ENCODE measurements at regions not wholly inside any gene's neighbourhood (a gene's known extent, or its start where the extent isn't known, plus 50 kb on each side); places are given as distances from the start of the nearest gene placed in this dataset.

GRCh38 chr5:3359642-3360041 lies 236.0 kb upstream of the IRX1 start:
- no peak for DNase-seq

GRCh38 chr5:3357291-3357690 lies 238.3 kb upstream of the IRX1 start:
- no peak for DNase-seq

GRCh38 chr5:3356016-3356415 lies 239.6 kb upstream of the IRX1 start:
- no peak for DNase-seq

- no peak for DNase-seq
Measured at GRCh38 chr5:3355126-3355525, 240.5 kb upstream of the IRX1 start.

GRCh38 chr5:3354606-3355005 lies 241.0 kb upstream of the IRX1 start:
- no peak for DNase-seq

GRCh38 chr5:3353561-3353960 lies 242.1 kb upstream of the IRX1 start:
- no peak for DNase-seq

GRCh38 chr5:3352711-3353110 lies 242.9 kb upstream of the IRX1 start:
- DNase-seq, result no peak

GRCh38 chr5:3351581-3352442 lies 243.8 kb upstream of the IRX1 start:
- DNase-seq, result no peak

- no peak for DNase-seq
Measured at GRCh38 chr5:3350781-3351180, 244.9 kb upstream of the IRX1 start.

GRCh38 chr5:3349704-3350565 lies 245.7 kb upstream of the IRX1 start:
- DNase-seq, result no peak

- no peak for DNase-seq
Measured at GRCh38 chr5:3348576-3349535, 246.8 kb upstream of the IRX1 start.

GRCh38 chr5:3347741-3348140 lies 247.9 kb upstream of the IRX1 start:
- DNase-seq, result no peak

GRCh38 chr5:3346111-3346820 lies 249.4 kb upstream of the IRX1 start:
- DNase-seq, result no peak

- DNase-seq, result no peak
Measured at GRCh38 chr5:3345195-3345594, 250.4 kb upstream of the IRX1 start.

GRCh38 chr5:3344671-3345070 lies 251.0 kb upstream of the IRX1 start:
- DNase-seq, result no peak

GRCh38 chr5:3343911-3344310 lies 251.7 kb upstream of the IRX1 start:
- DNase-seq, result no peak

- DNase-seq, result no peak
Measured at GRCh38 chr5:3343211-3343610, 252.4 kb upstream of the IRX1 start.

- no peak for DNase-seq
Measured at GRCh38 chr5:3342271-3343100, 253.1 kb upstream of the IRX1 start.

- no peak for DNase-seq
Measured at GRCh38 chr5:3341446-3342240, 254.0 kb upstream of the IRX1 start.

GRCh38 chr5:3340471-3340870 lies 255.2 kb upstream of the IRX1 start:
- no peak for DNase-seq

- no peak for DNase-seq
Measured at GRCh38 chr5:3339798-3340115, 255.9 kb upstream of the IRX1 start.
